ENCODE measurements at regions not wholly inside any gene's neighbourhood (a gene's known extent, or its start where the extent isn't known, plus 50 kb on each side); places are given as distances from the start of the nearest gene placed in this dataset.

GRCh38 chr9:29416204-29416603, 1842.9 kb upstream of the C9orf72 start:
- TF ChIP-seq, protein P1, sequence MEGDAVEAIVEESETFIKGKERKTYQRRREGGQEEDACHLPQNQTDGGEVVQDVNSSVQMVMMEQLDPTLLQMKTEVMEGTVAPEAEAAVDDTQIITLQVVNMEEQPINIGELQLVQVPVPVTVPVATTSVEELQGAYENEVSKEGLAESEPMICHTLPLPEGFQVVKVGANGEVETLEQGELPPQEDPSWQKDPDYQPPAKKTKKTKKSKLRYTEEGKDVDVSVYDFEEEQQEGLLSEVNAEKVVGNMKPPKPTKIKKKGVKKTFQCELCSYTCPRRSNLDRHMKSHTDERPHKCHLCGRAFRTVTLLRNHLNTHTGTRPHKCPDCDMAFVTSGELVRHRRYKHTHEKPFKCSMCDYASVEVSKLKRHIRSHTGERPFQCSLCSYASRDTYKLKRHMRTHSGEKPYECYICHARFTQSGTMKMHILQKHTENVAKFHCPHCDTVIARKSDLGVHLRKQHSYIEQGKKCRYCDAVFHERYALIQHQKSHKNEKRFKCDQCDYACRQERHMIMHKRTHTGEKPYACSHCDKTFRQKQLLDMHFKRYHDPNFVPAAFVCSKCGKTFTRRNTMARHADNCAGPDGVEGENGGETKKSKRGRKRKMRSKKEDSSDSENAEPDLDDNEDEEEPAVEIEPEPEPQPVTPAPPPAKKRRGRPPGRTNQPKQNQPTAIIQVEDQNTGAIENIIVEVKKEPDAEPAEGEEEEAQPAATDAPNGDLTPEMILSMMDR (optimal IDR thresholded peaks at IDR 0.05 in 1 of 3, IDR thresholded peaks at IDR 0.05 in 1 of 3, conservative IDR thresholded peaks at IDR 0.05 in 1 of 3; ENCODE audit: extremely low read depth in 1 of 3, insufficient read depth in 2 of 3, low read length in 3 of 3), result no peak
- TF ChIP-seq EZH2 (IDR thresholded peaks at IDR 0.05; ENCODE audit: low read length), result no peak

All from keratinocyte (primary cell).